CD4-positive, alpha-beta T cell treated with Interleukin-4 for 1 hour (primary cell): ENCODE measurements at regions not wholly inside any gene's neighbourhood (a gene's known extent, or its start where the extent isn't known, plus 50 kb on each side); places are given as distances from the start of the nearest gene placed in this dataset.

ENCODE experiments used
- DNase-seq, 2 donors: peaks; one replicate each; pipeline ENCODE4 v3.0.0-alpha.2; 2020 to 2022

- no peak for DNase-seq
Measured at GRCh38 chr3:151935446-151935845, 62.0 kb downstream of the SUCNR1 start.

DNA sequence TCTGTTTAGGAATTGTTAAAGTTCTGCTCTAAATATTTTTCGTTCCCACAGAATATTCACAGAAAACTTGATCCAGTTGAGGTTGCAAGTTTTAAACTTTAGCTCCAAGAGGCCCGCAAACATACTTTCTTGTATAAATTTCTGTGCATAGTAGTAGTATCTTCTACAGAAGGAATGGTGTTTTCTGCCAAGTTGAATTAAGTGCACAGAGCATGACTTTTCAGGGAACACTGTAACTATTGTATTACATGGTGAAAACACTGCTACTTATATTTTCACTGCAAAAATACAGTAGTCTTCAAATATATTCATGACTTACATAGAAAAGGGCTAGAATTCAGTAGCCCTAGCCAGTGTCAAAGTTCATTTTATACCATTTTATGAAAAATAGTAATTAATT is 67.0 kb downstream of the SUCNR1 start:
- no peak for DNase-seq

DNA sequence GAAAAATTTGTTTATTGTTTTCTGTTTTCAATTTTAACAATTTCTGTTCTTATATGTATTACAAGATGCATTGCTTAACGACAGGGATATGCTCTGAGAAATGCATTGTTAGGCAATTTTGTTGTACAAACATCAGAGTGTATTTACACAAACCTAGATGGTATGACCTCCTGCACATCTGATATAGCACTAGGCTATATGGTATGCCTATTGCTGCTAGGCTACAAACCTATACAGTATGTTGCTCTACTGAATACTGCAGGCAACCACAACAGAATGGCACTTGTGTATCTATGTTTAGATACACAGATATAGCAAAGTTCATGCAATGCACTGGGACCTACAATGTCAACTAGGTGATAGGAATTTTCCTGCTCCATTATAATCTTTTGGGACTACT is 70.1 kb downstream of the SUCNR1 start:
- DNase-seq = no peak

DNA sequence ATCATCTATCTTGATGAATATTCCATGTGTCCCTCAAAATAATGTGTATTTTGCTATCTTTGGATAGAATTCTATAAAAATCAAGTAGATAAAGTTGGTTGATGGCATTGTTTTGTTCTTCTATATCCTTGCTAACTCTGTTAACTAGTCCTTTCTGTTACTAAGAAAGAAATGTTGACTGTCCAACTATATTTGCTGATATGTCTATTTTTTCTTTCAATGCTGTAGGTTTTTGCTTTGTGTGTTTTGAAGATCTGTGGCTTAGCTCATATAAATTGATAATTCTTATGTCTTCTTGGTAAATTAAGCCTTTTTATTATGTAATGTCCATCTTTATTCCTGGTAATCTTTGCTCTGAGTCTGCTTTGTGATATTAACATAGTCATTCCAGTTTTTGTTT is 70.9 kb downstream of the SUCNR1 start:
- no peak for DNase-seq

- no peak for DNase-seq
Measured at GRCh38 chr3:151946606-151947005, 73.2 kb downstream of the SUCNR1 start.

GRCh38 chr3:151949706-151950105 is 76.3 kb downstream of the SUCNR1 start:
- no peak for DNase-seq

DNA sequence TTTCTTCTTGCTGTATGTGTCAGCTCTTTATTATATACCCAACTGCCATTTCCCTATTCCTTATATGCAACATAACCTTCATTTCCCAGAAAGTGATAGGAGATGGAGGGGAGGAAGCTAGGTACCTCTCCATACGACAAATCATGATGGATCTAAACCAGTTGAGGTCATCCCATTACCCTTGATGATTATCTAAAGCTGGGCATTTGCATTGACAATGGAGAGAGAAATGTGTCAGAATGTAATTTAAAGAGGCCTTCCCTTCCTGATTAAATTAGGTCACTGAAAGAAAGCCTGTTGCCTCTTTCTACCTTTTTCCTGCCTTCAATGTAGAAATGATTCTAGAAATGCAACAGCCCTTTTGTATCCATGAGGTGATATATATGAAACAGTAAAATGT is 81.9 kb downstream of the SUCNR1 start:
- no peak for DNase-seq

DNA sequence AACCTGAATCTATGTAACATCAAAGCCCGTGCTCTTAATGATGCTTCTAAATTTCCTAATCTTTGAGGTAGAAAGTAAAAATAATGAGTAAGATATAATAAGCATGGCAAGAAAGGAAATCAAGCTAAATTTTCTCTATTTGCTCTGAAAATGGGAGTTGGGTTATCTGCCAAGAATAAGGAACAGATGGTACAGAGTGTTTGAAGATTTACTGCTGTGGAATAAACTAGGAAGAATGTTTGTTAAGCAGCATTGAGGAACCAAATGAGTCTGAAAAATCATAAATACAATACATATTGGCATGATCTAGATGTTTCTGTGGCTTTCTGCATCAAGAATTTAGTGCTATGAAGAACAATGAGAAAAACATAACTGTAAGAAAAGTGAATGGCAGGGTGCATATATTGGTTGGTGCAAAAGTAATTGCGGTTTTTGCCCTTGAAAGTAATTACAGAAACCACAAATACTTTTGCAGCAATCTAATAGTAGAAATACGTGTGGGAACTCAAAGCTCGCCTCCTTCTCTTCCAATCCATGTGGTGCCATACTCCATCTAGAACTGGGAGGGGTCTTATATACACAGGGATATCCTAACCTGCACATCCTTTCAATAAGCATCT is 87.6 kb downstream of the SUCNR1 start:
- no peak for DNase-seq

GRCh38 chr3:151962352-151962751 is 88.9 kb downstream of the SUCNR1 start:
- DNase-seq = no peak

GRCh38 chr3:151962912-151963311 is 89.5 kb downstream of the SUCNR1 start:
- no peak for DNase-seq

- no peak for DNase-seq
Measured at GRCh38 chr3:151964743-151965142, 91.3 kb downstream of the SUCNR1 start.

DNA sequence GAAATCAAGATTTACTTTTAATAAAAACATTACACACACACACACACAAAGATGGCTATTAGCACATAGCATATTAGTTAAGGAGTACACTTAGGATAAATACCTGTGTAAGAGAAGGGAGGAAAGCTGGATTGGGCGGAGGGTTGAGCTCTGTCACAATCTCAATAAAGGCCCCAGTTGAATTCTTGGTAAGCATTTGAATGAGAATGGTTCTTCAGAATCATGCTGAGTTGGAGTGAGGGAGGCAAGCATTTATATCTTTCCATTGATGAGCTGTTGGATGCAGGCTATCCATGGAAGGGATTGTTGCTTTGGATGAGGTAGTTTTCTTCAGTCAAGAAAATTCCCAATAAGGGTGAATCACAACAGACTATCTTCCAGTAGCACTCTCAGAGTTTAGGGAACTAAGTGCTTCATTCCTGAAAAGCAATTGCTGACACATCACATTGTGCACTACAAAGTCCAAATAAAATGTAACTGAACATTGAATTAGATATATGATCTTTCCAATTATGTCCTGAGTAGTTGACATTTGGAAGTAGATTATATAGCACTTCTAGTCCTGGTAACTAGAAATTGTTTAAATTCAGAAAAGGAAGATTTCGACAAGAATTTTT is 95.7 kb downstream of the SUCNR1 start:
- no peak for DNase-seq

- DNase-seq = no peak
Measured at GRCh38 chr3:151971814-151972579, 98.6 kb downstream of the SUCNR1 start.

GRCh38 chr3:151974067-151974466 is 100.6 kb downstream of the SUCNR1 start:
- DNase-seq = no peak

DNA sequence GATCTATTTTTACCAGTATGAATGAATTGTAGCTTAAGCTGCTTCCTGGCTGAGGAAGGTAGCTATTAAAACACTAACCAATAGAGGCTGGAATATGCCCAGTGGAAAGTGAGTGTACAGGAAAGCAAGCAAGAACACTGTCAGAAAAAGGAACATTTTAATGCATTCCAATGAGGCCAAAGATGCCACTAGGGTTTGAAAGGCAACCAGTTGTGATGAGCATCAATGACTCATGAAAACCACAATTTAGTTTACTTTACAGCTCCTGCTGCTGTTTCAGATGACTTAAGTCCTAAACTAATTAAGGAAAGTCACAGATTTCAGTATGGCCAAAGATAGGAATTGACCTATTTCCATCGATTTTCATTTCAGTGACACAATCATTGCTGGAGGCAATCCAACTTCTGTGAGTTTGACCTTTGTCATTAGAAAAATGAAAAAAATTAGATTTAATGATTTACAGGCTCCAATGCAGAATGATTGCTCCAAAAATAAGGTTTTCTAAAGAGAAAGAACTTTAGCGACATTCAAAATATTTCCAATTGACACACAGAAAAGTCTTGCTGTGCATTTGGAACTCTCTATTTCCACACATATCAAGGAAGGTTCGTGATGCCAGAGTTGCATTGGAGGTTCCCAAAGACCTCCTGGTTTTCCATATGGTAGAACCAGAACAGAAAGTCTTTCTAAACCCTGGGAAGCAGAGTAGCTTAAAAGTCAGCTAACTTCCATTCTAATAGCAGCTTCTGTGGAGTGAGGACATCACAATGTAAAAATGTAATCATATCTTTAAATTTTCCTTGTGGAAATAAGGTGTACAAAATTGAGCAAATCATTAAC is 103.0 kb downstream of the SUCNR1 start:
- DNase-seq = no peak

DNA sequence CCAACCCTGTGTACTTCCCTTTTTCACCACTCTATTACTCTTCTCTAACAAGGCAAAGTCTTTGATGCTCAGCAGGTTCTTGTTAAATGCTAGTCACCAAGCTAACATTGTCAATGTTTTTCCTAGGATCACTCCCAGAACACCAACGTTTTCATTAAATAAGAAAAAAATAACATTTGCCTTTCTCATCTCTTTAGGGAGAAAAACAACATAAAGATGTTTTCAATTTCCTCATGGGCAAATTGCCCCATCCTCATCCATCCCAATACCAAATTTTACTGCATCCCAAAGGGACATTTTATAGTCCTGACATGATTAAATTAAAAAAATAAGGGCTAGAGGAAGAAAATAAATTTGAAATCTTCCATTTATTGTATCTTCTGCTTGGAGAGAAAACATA is 106.5 kb downstream of the SUCNR1 start:
- no peak for DNase-seq

GRCh38 chr3:151983538-151983937 is 110.1 kb downstream of the SUCNR1 start:
- no peak for DNase-seq

DNA sequence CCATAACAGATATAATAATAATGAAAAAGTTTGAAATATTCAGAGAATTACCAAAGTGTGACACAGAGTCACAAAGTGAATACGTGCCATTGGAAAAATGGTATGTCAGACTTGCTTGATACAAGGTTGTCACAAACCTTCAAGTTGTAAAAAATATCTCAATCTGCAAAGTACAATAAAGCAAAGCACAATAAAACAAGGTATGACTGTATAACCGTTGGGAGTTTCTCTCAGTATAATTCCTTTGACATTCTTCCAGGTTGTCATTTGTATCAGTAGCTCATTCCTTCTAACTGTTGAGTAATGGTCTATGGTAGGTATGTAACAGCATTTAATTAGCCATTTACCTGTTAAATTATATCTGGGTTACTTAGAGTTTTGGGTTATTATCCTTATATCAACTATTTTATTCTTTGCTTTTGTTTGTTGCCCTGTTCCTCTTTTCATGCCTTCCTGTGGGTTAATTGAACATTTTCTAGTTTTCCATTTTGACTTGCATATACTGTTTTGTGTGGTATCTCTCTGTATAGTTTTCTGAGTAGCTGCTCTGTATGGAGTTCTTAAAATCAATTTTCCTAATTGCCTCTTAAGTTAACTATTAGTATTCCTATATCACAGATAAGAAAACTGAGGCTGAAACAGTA is 112.5 kb downstream of the SUCNR1 start:
- DNase-seq = no peak

GRCh38 chr3:151987893-151988292 is 114.5 kb downstream of the SUCNR1 start:
- no peak for DNase-seq

DNA sequence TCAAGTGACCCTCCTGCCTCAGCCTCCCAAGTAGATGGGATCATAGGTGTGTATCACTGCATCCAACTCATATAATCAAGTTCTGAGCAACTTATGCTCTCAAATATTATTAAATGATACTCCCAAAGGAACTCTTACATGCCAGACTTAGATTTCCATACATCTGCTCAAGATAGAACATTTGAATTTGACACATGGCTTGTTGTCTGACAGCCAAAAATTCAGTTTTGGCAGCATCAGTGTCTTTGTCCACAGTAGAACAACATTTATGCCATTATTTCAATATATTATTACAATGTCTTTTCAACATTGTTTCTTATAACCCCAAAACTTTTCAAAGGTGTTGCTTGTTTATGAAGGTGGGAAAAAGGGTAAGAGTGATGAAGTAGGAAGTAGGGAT is 116.2 kb downstream of the SUCNR1 start:
- no peak for DNase-seq

GRCh38 chr3:151990696-151991376 is 117.4 kb downstream of the SUCNR1 start:
- DNase-seq = no peak

- no peak for DNase-seq
Measured at GRCh38 chr3:151992326-151993041, 119.0 kb downstream of the SUCNR1 start.
